ENCODE measurements at regions not wholly inside any gene's neighbourhood (a gene's known extent, or its start where the extent isn't known, plus 50 kb on each side); places are given as distances from the start of the nearest gene placed in this dataset.

- ATAC-seq = no peak
Measured at GRCh38 chr11:119957951-119958350, 180.0 kb downstream of the TRIM29 start.

GRCh38 chr11:119952441-119952840, 185.5 kb downstream of the TRIM29 start:
- no peak overlapping the region for H3K27ac ChIP-seq (ENCODE audit: control insufficient read depth, insufficient read depth)
- H3K27me3 ChIP-seq (replicated peaks in 1 of 2; ENCODE audit: control insufficient read depth in 2 of 2, insufficient read depth in 2 of 2, low read length in 1 of 2) = no peaks in the 10 kb centered on the region
- no peak overlapping the region for H2AFZ ChIP-seq (ENCODE audit: control insufficient read depth, low read depth, low read length)
- H3K79me2 ChIP-seq (ENCODE audit: control insufficient read depth, insufficient read depth, low read length) = no peaks in the 10 kb centered on the region
- intact Hi-C loops (cut with micrococcal nuclease; ENCODE audit: unreplicated experiment) = no loop called here
- no peak overlapping the region for H3K9ac ChIP-seq (ENCODE audit: control insufficient read depth, insufficient read depth, low read length)
- SMC1A ChIA-PET (ENCODE audit: uncharacterized antibody, unreplicated experiment) = interaction anchor here (0.6 kb wide), 1 partner anchor 353 kb away, joined by 5 read pairs; no protein-coding TSS in a partner anchor
- ATAC-seq = no peak
- no TSS peak for BruUV-seq (replicated peaks)
- in situ Hi-C loops (cut with MboI) = no loop called here
- H3K4me2 ChIP-seq (ENCODE audit: control insufficient read depth, insufficient read depth) = no peak overlapping the region
- FAIRE-seq = no peak
- H3K9me3 ChIP-seq (replicated peaks; ENCODE audit: control insufficient read depth, insufficient read depth, low read length) = no peaks in the 10 kb centered on the region
- no peaks in the 10 kb centered on the region for H3K4me1 ChIP-seq (ENCODE audit: control insufficient read depth, insufficient read depth, low read length)
- POLR2A ChIA-PET = no interaction called here
- CTCF ChIA-PET = interaction anchor here (0.6 to 1.3 kb wide), 2 partner anchors 110 to 278 kb away, joined by 3 read pairs; no protein-coding TSS in a partner anchor
- no peak for DNase-seq (ENCODE audit: low read depth, low spot score)
- H3K4me3 ChIP-seq = no peak overlapping the region
- TF ChIP-seq HCFC1 (IDR thresholded peaks at IDR 0.05; ENCODE audit: low read length) (no peak), RELA (IDR thresholded peaks at IDR 0.05; ENCODE audit: borderline replicate concordance, partially characterized antibody) (no peak)
- RAD21 ChIA-PET (ENCODE audit: unreplicated experiment) = no interaction called here
- no peaks in the 10 kb centered on the region for H3K36me3 ChIP-seq (ENCODE audit: control insufficient read depth in 2 of 2, insufficient read depth in 2 of 2, low read length in 1 of 2)
- H4K20me1 ChIP-seq (ENCODE audit: control insufficient read depth, insufficient read depth) = no peaks in the 10 kb centered on the region
- WGBS (ENCODE audit: insufficient coverage, insufficient replicate concordance, low lambda C conversion rate, missing lambda C conversion rate) = 51% methylated on average over 6 of the region's 6 CpGs

More at GRCh38 chr11:119957951-119958350, 180.0 kb downstream of the TRIM29 start:
- TF ChIP-seq RB1 (IDR thresholded peaks at IDR 0.05; ENCODE audit: borderline replicate concordance) (no peak), SMC3 (IDR thresholded peaks at IDR 0.05; ENCODE audit: borderline replicate concordance, low read length) (no peak), HSF1 (IDR thresholded peaks at IDR 0.05; ENCODE audit: low read depth, low read length) (no peak), ZNF207 (IDR thresholded peaks at IDR 0.05; ENCODE audit: borderline replicate concordance) (no peak), HDAC2 (IDR thresholded peaks at IDR 0.05) (no peak)
- Histone ChIP-seq H3K27ac (ENCODE audit: control insufficient read depth, insufficient read depth) (no peak overlapping the region), H3K4me2 (ENCODE audit: control insufficient read depth, insufficient read depth) (no peak overlapping the region), H3K27me3 (replicated peaks in 1 of 2; ENCODE audit: control insufficient read depth in 2 of 2, insufficient read depth in 2 of 2, low read length in 1 of 2) (peaks cover 0 to 5% of the 10 kb centered on the region in 2 experiments; a peak in 2 of 4 replicates), H3K4me1 (ENCODE audit: control insufficient read depth, insufficient read depth, low read length) (no peaks in the 10 kb centered on the region), H3K4me3 (no peak overlapping the region), H2AFZ (ENCODE audit: control insufficient read depth, low read depth, low read length) (no peak overlapping the region), H3K79me2 (ENCODE audit: control insufficient read depth, insufficient read depth, low read length) (no peaks in the 10 kb centered on the region), H4K20me1 (ENCODE audit: control insufficient read depth, insufficient read depth) (no peaks in the 10 kb centered on the region), H3K36me3 (ENCODE audit: control insufficient read depth in 2 of 2, insufficient read depth in 2 of 2, low read length in 1 of 2) (no peaks in the 10 kb centered on the region), H3K9ac (ENCODE audit: control insufficient read depth, insufficient read depth, low read length) (no peak overlapping the region), H3K9me3 (replicated peaks; ENCODE audit: control insufficient read depth, insufficient read depth, low read length) (no peaks in the 10 kb centered on the region)
- intact Hi-C loops (cut with micrococcal nuclease; ENCODE audit: unreplicated experiment) = no loop called here
- in situ Hi-C loops (cut with MboI) = no loop called here
- POLR2A ChIA-PET = no interaction called here
- FAIRE-seq (no peak), DNase-seq (ENCODE audit: low read depth, low spot score) (no peak)
- SMC1A ChIA-PET (ENCODE audit: uncharacterized antibody, unreplicated experiment) = interaction anchor here (1.2 kb wide), 1 partner anchor 350 kb away, joined by 4 read pairs; no protein-coding TSS in a partner anchor
- CTCF ChIA-PET = interaction anchor here (0.8 to 0.9 kb wide), 3 partner anchors 9 to 316 kb away, joined by 3 to 4 read pairs (median 3); no protein-coding TSS in a partner anchor
- no TSS peak for BruUV-seq (replicated peaks)
- WGBS (ENCODE audit: insufficient coverage, insufficient replicate concordance, low lambda C conversion rate, missing lambda C conversion rate) = 43% methylated on average over 2 of the region's 2 CpGs
- RAD21 ChIA-PET (ENCODE audit: unreplicated experiment) = no interaction called here
